IMR-90 (cell line): ENCODE measurements at regions not wholly inside any gene's neighbourhood (a gene's known extent, or its start where the extent isn't known, plus 50 kb on each side); places are given as distances from the start of the nearest gene placed in this dataset.

ENCODE experiments used
- ATAC-seq: fragments of 200-7000 bp; cut with Tn5 transposase; 2 replicates; pipeline ENCODE4 v1.9.1; 2020; ENCODE audit warnings: low read depth, mild to moderate bottlenecking, moderate library complexity
- BruUV-seq: library from RNA; stranded (reverse); fragments of 400-500 nt; replicated peaks from 2 replicates; lab custom pipeline; 2021; lab: Mats Ljungman, UMichigan
- CTCF ChIA-PET: fragments of 300-600 bp; formaldehyde crosslinking; extraction: SDS; loops from one replicate; lab custom pipeline; 2021; ENCODE audit warnings: antibody characterized with exemption; lab: Yijun Ruan, JAX
- POLR2A ChIA-PET: fragments of 300-600 bp; sonication (Branson Sonifier 250); formaldehyde crosslinking; loops from one replicate; lab custom pipeline; 2022; ENCODE audit warnings: antibody characterized with exemption; ENCODE audit not compliant: unreplicated experiment; lab: Charles Lee
- DNase-seq: peaks from one replicate; pipeline ENCODE4 v3.0.0; 2013
- H2AFZ ChIP-seq: replicated peaks from 2 replicates; pipeline ENCODE3; 2013; ENCODE audit warnings: low read length, mild to moderate bottlenecking; ENCODE audit not compliant: poor library complexity
- H2AK5ac ChIP-seq: 2 replicates; pipeline ENCODE4 v1.6.1; 2013; ENCODE audit warnings: low read depth, low read length, inconsistent platforms
- H2AK9ac ChIP-seq: replicated peaks from 2 replicates; pipeline ENCODE3; 2013; ENCODE audit warnings: mild to moderate bottlenecking, low read depth, low read length, moderate library complexity; ENCODE audit not compliant: poor library complexity
- H2BK120ac ChIP-seq: 2 replicates; pipeline ENCODE4 v1.6.1; 2013; ENCODE audit warnings: low read depth, low read length, inconsistent platforms
- H2BK15ac ChIP-seq: 3 replicates; pipeline ENCODE4 v1.6.1; 2013; ENCODE audit warnings: low read depth, low read length, inconsistent platforms
- H2BK20ac ChIP-seq: 2 replicates; pipeline ENCODE4 v1.6.1; 2013; ENCODE audit warnings: low read depth, mild to moderate bottlenecking, inconsistent platforms, low read length, moderate library complexity
- H2BK5ac ChIP-seq: 2 replicates; pipeline ENCODE4 v1.6.1; 2013; ENCODE audit warnings: mild to moderate bottlenecking, low read depth, low read length, inconsistent platforms; ENCODE audit not compliant: poor library complexity, severe bottlenecking
- H3K14ac ChIP-seq: replicated peaks from 2 replicates; pipeline ENCODE4 v1.6.1; 2013; ENCODE audit warnings: low read depth, low read length, inconsistent platforms
- H3K18ac ChIP-seq: 2 replicates; pipeline ENCODE4 v1.6.1; 2013; ENCODE audit warnings: low read depth, low read length, control low read depth
- H3K23ac ChIP-seq: 2 replicates; pipeline ENCODE4 v1.6.1; 2013; ENCODE audit warnings: low read depth, low read length, inconsistent platforms
- H3K27ac ChIP-seq: 2 replicates; pipeline ENCODE4 v1.5.1; 2013; ENCODE audit warnings: mild to moderate bottlenecking, control low read depth, low read length; ENCODE audit not compliant: insufficient read depth
- H3K27me3 ChIP-seq: 2 replicates; pipeline ENCODE4 v1.6.1; 2013; ENCODE audit warnings: low read length; ENCODE audit not compliant: control insufficient read depth, insufficient read depth
- H3K36me3 ChIP-seq: 2 replicates; pipeline ENCODE4 v1.6.1; 2013; ENCODE audit warnings: low read length, mixed read lengths; ENCODE audit not compliant: control insufficient read depth, insufficient read depth
- H3K4ac ChIP-seq: 2 replicates; pipeline ENCODE4 v1.6.1; 2013; ENCODE audit warnings: low read depth, low read length, inconsistent platforms
- H3K4me1 ChIP-seq: 2 replicates; pipeline ENCODE4 v1.6.1; 2013; ENCODE audit warnings: low read length, mixed read lengths; ENCODE audit not compliant: control insufficient read depth, insufficient read depth
- H3K4me2 ChIP-seq: 2 replicates; pipeline ENCODE4 v1.6.1; 2013; ENCODE audit warnings: low read depth, mild to moderate bottlenecking, control low read depth, low read length, moderate library complexity
- H3K4me3 ChIP-seq: 2 replicates; pipeline ENCODE4 v1.5.1; 2013; ENCODE audit warnings: low read depth, mild to moderate bottlenecking, control low read depth, low read length, moderate library complexity; ENCODE audit not compliant: insufficient read depth
- H3K56ac ChIP-seq: 2 replicates; pipeline ENCODE4 v1.6.1; 2013; ENCODE audit warnings: low read length, inconsistent platforms; ENCODE audit not compliant: insufficient read depth; ENCODE audit errors: extremely low read depth
- H3K79me1 ChIP-seq, 2 experiments: 2 replicates each; pipeline ENCODE4 v1.6.1; 2013; ENCODE audit warnings: low read length in 2 of 2, inconsistent platforms in 1 of 2, low read depth in 1 of 2
- H3K9ac ChIP-seq: 2 replicates; pipeline ENCODE4 v1.6.1; 2013; ENCODE audit warnings: low read depth, low read length, control low read depth
- H3K9me1 ChIP-seq: 2 replicates; pipeline ENCODE4 v1.6.1; 2013; ENCODE audit warnings: low read length, inconsistent platforms; ENCODE audit not compliant: insufficient read depth
- H3K9me3 ChIP-seq: 2 replicates; pipeline ENCODE4 v1.6.1; 2013; ENCODE audit warnings: low read length; ENCODE audit not compliant: control insufficient read depth, insufficient read depth
- H4K20me1 ChIP-seq: 2 replicates; pipeline ENCODE4 v1.6.1; 2013; ENCODE audit warnings: low read length, inconsistent platforms; ENCODE audit not compliant: insufficient read depth
- H4K5ac ChIP-seq: 2 replicates; pipeline ENCODE4 v1.6.1; 2013; ENCODE audit warnings: mild to moderate bottlenecking, low read depth, low read length, control low read depth
- H4K8ac ChIP-seq, 2 experiments: 2 replicates each; pipeline ENCODE4 v1.6.1; 2013; ENCODE audit warnings: low read depth in 2 of 2, low read length in 2 of 2, control low read depth in 1 of 2, inconsistent platforms in 1 of 2
- H4K91ac ChIP-seq: 2 replicates; pipeline ENCODE4 v1.6.1; 2013; ENCODE audit warnings: low read depth, low read length, inconsistent platforms; ENCODE audit not compliant: insufficient read depth
- BHLHE40 ChIP-seq: fragments of 150-350 bp; IDR thresholded peaks from 2 replicates; pipeline ENCODE4 v1.6.1; 2016; ENCODE audit warnings: mild to moderate bottlenecking, low read depth, low read length
- CEBPB ChIP-seq: IDR thresholded peaks from 2 replicates; pipeline ENCODE4 v1.6.1; 2012; ENCODE audit warnings: low read depth, low read length, improper control_type of control experiment
- CHD1 ChIP-seq: IDR thresholded peaks from 2 replicates; pipeline ENCODE4 v1.6.1; 2012; ENCODE audit warnings: low read depth, low read length, improper control_type of control experiment
- ELK1 ChIP-seq: fragments of 150-350 bp; IDR thresholded peaks from 2 replicates; pipeline ENCODE4 v1.6.1; 2016; ENCODE audit warnings: low read depth, mild to moderate bottlenecking, low read length, moderate library complexity, borderline replicate concordance
- FOS ChIP-seq: fragments of 150-350 bp; IDR thresholded peaks from 2 replicates; pipeline ENCODE4 v1.6.1; 2016; ENCODE audit warnings: low read depth, low read length
- MAFK ChIP-seq: IDR thresholded peaks from 2 replicates; pipeline ENCODE4 v1.6.1; 2012; ENCODE audit warnings: low read depth, low read length, improper control_type of control experiment
- MAZ ChIP-seq: IDR thresholded peaks from 2 replicates; pipeline ENCODE4 v1.6.1; 2012; ENCODE audit warnings: low read depth, mild to moderate bottlenecking, low read length, improper control_type of control experiment, moderate library complexity, borderline replicate concordance
- MXI1 ChIP-seq: IDR thresholded peaks from 2 replicates; pipeline ENCODE4 v1.6.1; 2012; ENCODE audit warnings: low read depth, mild to moderate bottlenecking, low read length, moderate library complexity, borderline replicate concordance
- NFE2L2 ChIP-seq: fragments of 150-350 bp; IDR thresholded peaks from 2 replicates; pipeline ENCODE4 v1.6.1; 2016; ENCODE audit warnings: low read depth, mild to moderate bottlenecking, low read length
- POLR2A ChIP-seq: IDR thresholded peaks from 2 replicates; pipeline ENCODE4 v1.6.1; 2012; ENCODE audit warnings: mild to moderate bottlenecking, low read depth, low read length
- RAD21 ChIP-seq: IDR thresholded peaks from 2 replicates; pipeline ENCODE4 v1.6.1; 2012; ENCODE audit warnings: low read length, improper control_type of control experiment
- RCOR1 ChIP-seq: IDR thresholded peaks from 2 replicates; pipeline ENCODE4 v1.6.1; 2012; ENCODE audit warnings: mild to moderate bottlenecking, low read length, improper control_type of control experiment; ENCODE audit not compliant: insufficient replicate concordance
- RFX5 ChIP-seq: IDR thresholded peaks from 2 replicates; pipeline ENCODE4 v1.8.0; 2012; ENCODE audit warnings: low read depth, mild to moderate bottlenecking, low read length, moderate library complexity
- SMC3 ChIP-seq: fragments of 150-350 bp; IDR thresholded peaks from 2 replicates; pipeline ENCODE4 v1.6.1; 2016; ENCODE audit warnings: low read depth, mild to moderate bottlenecking, antibody characterized with exemption, low read length, moderate library complexity
- USF2 ChIP-seq: fragments of 150-350 bp; IDR thresholded peaks from 2 replicates; pipeline ENCODE4 v1.6.1; 2017; ENCODE audit warnings: mild to moderate bottlenecking, antibody characterized with exemption, low read length, low read depth
- WGBS, 2 experiments: methylation state at CpG; one replicate each; pipeline versions ENCODE4 v1.1.5 to v1.1.7; 2013; ENCODE audit warnings: missing lambda C conversion rate in 2 of 2; ENCODE audit not compliant: insufficient read length in 1 of 2; ENCODE audit errors: extremely low coverage in 2 of 2; 5-methylcytosine and 5-hydroxymethylcytosine counted together
- dilution Hi-C: fragments of 300-500 bp; cut with HindIII; formaldehyde crosslinking; loops from one replicate; pipeline ENCODE4 v1.14.3; 2018; ENCODE audit warnings: low sequenced_read_pairs; ENCODE audit not compliant: unreplicated experiment
- in situ Hi-C: fragments of 300-500 bp; cut with MboI; formaldehyde crosslinking; loops from 3 replicates; pipeline ENCODE4 v1.14.3; 2019; ENCODE audit warnings: low sequenced_read_pairs, inconsistent platforms, mixed read lengths
- intact Hi-C: fragments of 100-400 bp; cut with micrococcal nuclease; formaldehyde crosslinking; loops from 2 replicates; pipeline ENCODE4 v1.10.0; 2022
- TF ChIP-seq, protein P1 (sequence below): conservative IDR thresholded peaks from 2 replicates; pipeline ENCODE4 v1.5.1; 2012; ENCODE audit warnings: mild to moderate bottlenecking, low read depth, low read length, improper control_type of control experiment

DNA sequence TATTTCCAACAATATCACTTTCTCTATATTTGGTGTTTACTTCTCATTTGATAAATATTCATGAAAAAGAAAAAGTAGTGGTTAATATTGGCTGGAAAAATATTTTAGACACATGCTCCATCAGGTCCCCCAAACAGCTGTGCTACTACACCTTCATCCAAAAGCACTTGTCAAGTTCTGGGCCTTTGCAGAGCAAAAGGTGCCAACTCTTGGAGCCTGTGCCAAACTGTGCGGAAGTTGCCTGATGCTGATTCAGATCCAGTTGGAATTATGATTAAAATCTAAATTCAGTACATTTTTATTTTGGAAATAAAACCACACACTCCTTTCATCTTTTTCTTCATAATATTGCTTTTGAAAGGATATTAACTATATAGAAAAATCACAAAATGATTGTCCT lies 1497.4 kb upstream of the CADM2 start:
- Histone ChIP-seq H4K5ac (no peak overlapping the region), H3K79me1 (no peaks in the 10 kb centered on the region), H3K9ac (no peak overlapping the region), H3K4me2 (no peak overlapping the region), H3K4me3 (no peak overlapping the region), H3K36me3 (no peaks in the 10 kb centered on the region), H3K9me1 (no peaks in the 10 kb centered on the region), H2BK15ac (no peak overlapping the region), H3K4me1 (no peaks in the 10 kb centered on the region), H2BK20ac (no peak overlapping the region), H2BK5ac (no peak overlapping the region), H3K56ac (no peak overlapping the region), H2AK9ac (no peak overlapping the region), H2AK5ac (no peak overlapping the region), H3K23ac (no peak overlapping the region), H4K20me1 (no peaks in the 10 kb centered on the region), H2BK120ac (no peak overlapping the region), H3K14ac (no peak overlapping the region), H4K91ac (no peak overlapping the region), H3K18ac (no peak overlapping the region), H2AFZ (no peak overlapping the region), H3K27me3 (no peaks in the 10 kb centered on the region), H3K9me3 (peaks cover 4% of the 10 kb centered on the region), H4K8ac (no peak overlapping the region), H3K4ac (no peak overlapping the region), H3K27ac (no peak overlapping the region)
- no CpG with 5 or more reads among the region's 1 CpG for WGBS, 2 experiments
- ChIA-PET POLR2A (no interaction called here), CTCF (no interaction called here)
- dilution Hi-C loops = no loop called here
- in situ Hi-C loops = no loop called here
- TF ChIP-seq CHD1 (no peak), BHLHE40 (no peak), USF2 (no peak), MAZ (no peak), RCOR1 (no peak), ELK1 (no peak), MXI1 (no peak), MAFK (no peak), POLR2A (no peak), FOS (no peak), SMC3 (no peak), RAD21 (no peak), NFE2L2 (no peak), CEBPB (no peak), RFX5 (no peak)
- TF ChIP-seq, protein P1, sequence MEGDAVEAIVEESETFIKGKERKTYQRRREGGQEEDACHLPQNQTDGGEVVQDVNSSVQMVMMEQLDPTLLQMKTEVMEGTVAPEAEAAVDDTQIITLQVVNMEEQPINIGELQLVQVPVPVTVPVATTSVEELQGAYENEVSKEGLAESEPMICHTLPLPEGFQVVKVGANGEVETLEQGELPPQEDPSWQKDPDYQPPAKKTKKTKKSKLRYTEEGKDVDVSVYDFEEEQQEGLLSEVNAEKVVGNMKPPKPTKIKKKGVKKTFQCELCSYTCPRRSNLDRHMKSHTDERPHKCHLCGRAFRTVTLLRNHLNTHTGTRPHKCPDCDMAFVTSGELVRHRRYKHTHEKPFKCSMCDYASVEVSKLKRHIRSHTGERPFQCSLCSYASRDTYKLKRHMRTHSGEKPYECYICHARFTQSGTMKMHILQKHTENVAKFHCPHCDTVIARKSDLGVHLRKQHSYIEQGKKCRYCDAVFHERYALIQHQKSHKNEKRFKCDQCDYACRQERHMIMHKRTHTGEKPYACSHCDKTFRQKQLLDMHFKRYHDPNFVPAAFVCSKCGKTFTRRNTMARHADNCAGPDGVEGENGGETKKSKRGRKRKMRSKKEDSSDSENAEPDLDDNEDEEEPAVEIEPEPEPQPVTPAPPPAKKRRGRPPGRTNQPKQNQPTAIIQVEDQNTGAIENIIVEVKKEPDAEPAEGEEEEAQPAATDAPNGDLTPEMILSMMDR = no peak
- no TSS peak for BruUV-seq
- DNase-seq (no peak), ATAC-seq (no peak)
- intact Hi-C loops = no loop called here
